ENCODE measurements at regions not wholly inside any gene's neighbourhood (a gene's known extent, or its start where the extent isn't known, plus 50 kb on each side); places are given as distances from the start of the nearest gene placed in this dataset.

GRCh38 chr6:169920359-169921020 lies 169.1 kb downstream of the ERMARD start:
- intact Hi-C loops (cut with micrococcal nuclease), result no loop called here

More at GRCh38 chr6:169920359-169921020, 169.1 kb downstream of the ERMARD start:
- no peak for TF ChIP-seq MYC (IDR thresholded peaks at IDR 0.05; ENCODE audit: low read depth, low read length)
- TF ChIP-seq POLR2AphosphoS5 (IDR thresholded peaks at IDR 0.05; ENCODE audit: insufficient read depth, low read depth, low read length), result no peak
- no peak for TF ChIP-seq MAX (IDR thresholded peaks at IDR 0.05; ENCODE audit: insufficient read depth, insufficient read length)
- no peak for TF ChIP-seq CTCF (IDR thresholded peaks at IDR 0.05; ENCODE audit: extremely low read depth in 1 of 2, insufficient read depth in 1 of 2, low read depth in 1 of 2, low read length in 2 of 2)
- TF ChIP-seq FOS (IDR thresholded peaks at IDR 0.05; ENCODE audit: borderline replicate concordance, insufficient read depth, low read length), result no peak
- TF ChIP-seq JUN (IDR thresholded peaks at IDR 0.05; ENCODE audit: borderline replicate concordance, insufficient read depth, insufficient read length, low read depth), result no peak
- no peak for TF ChIP-seq GATA2 (IDR thresholded peaks at IDR 0.05; ENCODE audit: insufficient read depth, insufficient read length, low read depth, low read length)
- TF ChIP-seq EZH2 (IDR thresholded peaks at IDR 0.05; ENCODE audit: borderline replicate concordance, low read depth, low read length, severe bottlenecking), result no peak
- TF ChIP-seq POLR2A (IDR thresholded peaks at IDR 0.05; ENCODE audit: low read depth, low read length), result no peak
- H3K4me2 ChIP-seq (ENCODE audit: insufficient read depth, low read length), result no peak overlapping the region
- no peaks in the 10 kb centered on the region for H3K9me3 ChIP-seq (replicated peaks; ENCODE audit: control insufficient read depth, insufficient read depth, low read length)
- H4K20me1 ChIP-seq (replicated peaks; ENCODE audit: control insufficient read depth, extremely low read depth, insufficient read depth, low read length), result no peaks in the 10 kb centered on the region
- H3K27ac ChIP-seq (ENCODE audit: insufficient read depth, low read depth, low read length), result no peak overlapping the region
- no peak overlapping the region for H3K9ac ChIP-seq (replicated peaks; ENCODE audit: extremely low read depth, insufficient read depth, low read length)
- H3K9me1 ChIP-seq (replicated peaks; ENCODE audit: control insufficient read depth, extremely low read depth, insufficient read depth, low read length), result no peaks in the 10 kb centered on the region
- CTCF ChIA-PET, result interaction anchor here (1.2 to 2.9 kb wide), 2 partner anchors 14 to 89 kb away, joined by 3 to 17 read pairs; no protein-coding TSS in a partner anchor
- peaks cover 0 to 2% of the 10 kb centered on the region in 2 experiments for H3K27me3 ChIP-seq (ENCODE audit: control insufficient read depth in 2 of 2, insufficient read depth in 2 of 2, low read length in 2 of 2)
- no peak for FAIRE-seq
- no peak for DNase-seq (ENCODE audit: low read depth, low spot score)
- no peak overlapping the region for H2AFZ ChIP-seq (ENCODE audit: low read depth, low read length)
- H3K4me3 ChIP-seq (replicated peaks in 1 of 3; ENCODE audit: insufficient read depth in 1 of 3, low read depth in 1 of 3, low read length in 3 of 3), result no peak overlapping the region
- H3K36me3 ChIP-seq (ENCODE audit: control insufficient read depth in 2 of 2, extremely low read depth in 1 of 2, insufficient read depth in 2 of 2, low read length in 2 of 2), result no peaks in the 10 kb centered on the region
- H3K79me2 ChIP-seq (ENCODE audit: control insufficient read depth, insufficient read depth, low read length), result no peaks in the 10 kb centered on the region
- dilution Hi-C loops (cut with MboI; ENCODE audit: extremely low pct_ligation_motif_present, low sequenced_read_pairs), result no loop called here
- no TSS peak for BruUV-seq (replicated peaks)
- POLR2A ChIA-PET, result no interaction called here
- H3K4me1 ChIP-seq (ENCODE audit: control insufficient read depth, extremely low read depth, insufficient read depth, low read length), result peaks cover 7% of the 10 kb centered on the region
